HG03469 (cell line): ENCODE measurements at regions not wholly inside any gene's neighbourhood (a gene's known extent, or its start where the extent isn't known, plus 50 kb on each side); places are given as distances from the start of the nearest gene placed in this dataset.

ENCODE experiments used
- ATAC-seq: cut with Tn5 transposase; IDR thresholded peaks from one replicate; pipeline ENCODE4 v1.9.1; 2021; ENCODE audit warnings: mild to moderate bottlenecking, moderate library complexity, moderate number of reproducible peaks; ENCODE audit not compliant: unreplicated experiment

DNA sequence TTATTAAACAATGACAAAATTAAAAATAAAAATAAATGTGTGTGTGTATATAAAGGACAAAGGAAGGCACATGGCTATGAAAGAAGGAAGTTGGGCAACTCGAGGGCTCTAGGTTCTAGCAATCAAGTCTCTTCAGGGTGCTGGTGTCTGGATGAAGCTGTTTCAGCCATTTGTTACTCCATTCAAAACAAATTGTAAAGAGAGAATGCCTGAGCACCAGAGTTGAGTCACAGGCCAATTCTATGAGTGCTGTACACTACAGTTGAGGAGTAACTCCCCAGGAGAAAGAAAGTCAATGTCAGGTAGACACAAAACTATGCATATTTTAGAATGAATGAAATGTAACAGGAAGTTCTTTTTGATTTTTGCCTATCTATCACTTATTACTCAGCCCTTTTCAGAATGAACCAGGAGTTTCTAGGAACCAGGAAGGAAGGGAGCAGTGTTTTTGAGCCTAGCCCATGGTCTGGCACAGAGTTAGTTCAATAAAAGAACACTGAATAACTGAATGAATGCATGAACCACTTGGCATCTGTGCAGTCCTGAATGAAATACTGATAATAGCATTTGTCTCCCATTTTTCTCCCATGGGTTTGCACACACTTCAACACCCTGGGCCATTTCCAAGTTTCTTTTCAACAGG, 151.7 kb upstream of the CPEB2 start:
- ATAC-seq, result no peak

DNA sequence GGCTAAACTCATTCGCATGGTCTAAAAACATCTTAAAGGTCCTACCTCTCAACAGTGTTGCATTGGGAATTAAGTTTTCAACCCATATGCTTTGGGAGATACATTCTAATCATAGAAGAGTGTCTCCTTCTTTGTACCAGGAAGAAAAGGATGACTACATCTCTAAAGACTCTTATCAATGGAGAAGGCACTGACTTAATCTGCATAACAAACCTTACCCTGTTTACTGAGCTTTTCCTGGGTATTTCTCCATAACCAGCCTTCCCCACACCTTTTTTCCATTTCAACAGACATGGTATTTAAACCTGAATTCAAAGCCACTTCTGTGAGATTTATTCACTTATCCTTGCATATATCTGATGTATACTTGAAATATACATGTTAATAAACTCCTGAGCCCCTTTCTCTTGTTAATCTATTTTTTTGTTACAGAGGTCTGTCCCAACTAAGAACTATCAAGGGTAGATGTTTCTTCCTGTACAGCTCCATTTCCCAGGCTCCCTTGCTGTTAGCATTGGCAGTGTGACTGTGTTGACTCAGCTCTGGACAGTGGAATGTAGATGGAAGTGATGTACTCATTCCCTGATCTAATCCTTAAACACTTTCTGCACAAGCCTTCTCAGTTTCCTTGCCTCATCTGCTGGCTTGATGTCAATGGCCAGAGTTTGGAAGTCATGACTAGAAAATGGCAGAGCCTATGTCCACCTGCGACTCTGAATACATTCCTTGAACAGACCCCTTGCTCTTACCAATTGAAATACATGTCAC, 148.9 kb upstream of the CPEB2 start:
- ATAC-seq, result no peak

DNA sequence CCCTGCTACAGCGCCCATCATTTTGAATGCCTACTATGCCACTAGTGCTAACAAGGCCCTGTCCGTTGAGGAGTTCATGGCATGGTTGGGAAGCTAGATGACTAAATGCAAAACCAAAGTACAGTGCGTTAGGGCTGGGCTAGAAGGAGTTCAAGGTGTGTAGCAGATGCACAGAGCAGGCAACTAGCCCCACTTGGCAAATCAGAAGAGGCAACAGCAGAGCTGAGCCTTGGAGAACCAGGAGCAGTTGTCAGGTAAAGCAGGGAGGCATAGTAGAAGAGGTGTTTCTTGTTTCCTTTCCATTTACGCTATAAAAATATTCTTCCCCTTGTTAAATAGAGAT, 146.6 kb upstream of the CPEB2 start:
- ATAC-seq, result no peak

- peak; percentile 98 for ATAC-seq
Observed at GRCh38 chr4:14856062-14856933, 146.0 kb upstream of the CPEB2 start.

GRCh38 chr4:14856934-14857235, 145.4 kb upstream of the CPEB2 start:
- ATAC-seq, result no peak

DNA sequence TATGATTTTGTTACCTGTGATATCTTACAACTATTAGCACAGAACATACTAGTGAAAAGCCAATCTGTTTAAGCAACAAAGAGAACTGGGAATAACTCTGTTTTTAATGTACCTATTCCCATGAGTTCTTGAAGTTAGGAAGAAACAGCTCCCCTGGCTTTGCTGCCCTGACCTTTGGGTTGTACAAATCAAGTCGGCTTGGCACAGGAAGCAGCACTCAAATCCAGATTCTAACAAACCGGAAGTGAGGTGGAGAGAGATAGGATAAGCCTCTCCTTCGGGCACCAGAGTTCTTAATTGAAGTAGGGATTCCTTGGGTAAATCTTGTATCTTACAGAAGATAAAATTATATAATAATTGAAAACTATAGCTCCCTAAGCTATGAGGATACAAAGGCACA, 144.8 kb upstream of the CPEB2 start:
- no peak for ATAC-seq

DNA sequence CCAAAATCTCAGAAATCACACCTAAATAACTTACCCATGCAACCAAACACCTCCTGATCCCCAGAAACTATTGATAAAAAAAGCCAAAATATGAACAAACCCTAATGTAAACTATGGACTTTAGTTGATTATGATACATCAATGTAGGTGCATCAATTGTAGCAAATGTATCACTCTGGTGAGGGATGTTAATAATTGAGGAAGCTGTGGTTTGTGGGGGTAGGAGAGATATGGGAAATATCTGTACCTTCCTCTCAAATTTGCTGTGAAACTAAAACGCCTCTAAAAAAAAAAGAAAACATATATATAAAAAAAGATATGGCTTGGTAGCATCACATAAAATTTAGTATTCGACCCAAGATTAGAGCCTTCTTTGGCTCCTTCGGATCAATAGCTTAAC, 144.3 kb upstream of the CPEB2 start:
- no peak for ATAC-seq

- no peak for ATAC-seq
Observed at GRCh38 chr4:14862891-14863290, 139.4 kb upstream of the CPEB2 start.

- no peak for ATAC-seq
Observed at GRCh38 chr4:14863418-14864364, 138.6 kb upstream of the CPEB2 start.

- ATAC-seq, result no peak
Observed at GRCh38 chr4:14864365-14865030, 137.8 kb upstream of the CPEB2 start.

GRCh38 chr4:14865031-14865366, 137.3 kb upstream of the CPEB2 start:
- no peak for ATAC-seq

GRCh38 chr4:14865804-14866203, 136.5 kb upstream of the CPEB2 start:
- no peak for ATAC-seq

DNA sequence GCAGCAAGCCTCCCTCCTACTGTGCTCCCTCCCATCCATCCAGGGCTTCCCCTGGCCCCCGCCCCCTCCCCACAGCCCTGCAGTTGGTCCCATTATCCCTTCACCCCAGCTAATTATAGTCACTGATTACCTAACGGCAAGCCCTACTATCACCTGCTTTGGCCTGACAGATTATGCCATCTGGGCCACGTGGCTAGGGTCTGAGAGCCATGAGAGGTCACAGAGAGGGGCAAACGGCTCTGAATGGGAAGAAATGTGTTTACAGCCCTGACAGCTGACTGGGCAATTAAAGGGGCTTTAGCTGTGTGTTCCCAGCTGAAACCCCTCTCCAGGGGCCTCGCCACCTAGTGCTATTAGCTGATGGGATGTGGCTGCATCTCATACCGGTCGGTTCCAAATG, 134.4 kb upstream of the CPEB2 start:
- ATAC-seq, result no peak

- no peak for ATAC-seq
Observed at GRCh38 chr4:14868426-14869395, 133.6 kb upstream of the CPEB2 start.

GRCh38 chr4:14871676-14872430, 130.4 kb upstream of the CPEB2 start:
- no peak for ATAC-seq

- no peak for ATAC-seq
Observed at GRCh38 chr4:14874990-14875389, 127.3 kb upstream of the CPEB2 start.

DNA sequence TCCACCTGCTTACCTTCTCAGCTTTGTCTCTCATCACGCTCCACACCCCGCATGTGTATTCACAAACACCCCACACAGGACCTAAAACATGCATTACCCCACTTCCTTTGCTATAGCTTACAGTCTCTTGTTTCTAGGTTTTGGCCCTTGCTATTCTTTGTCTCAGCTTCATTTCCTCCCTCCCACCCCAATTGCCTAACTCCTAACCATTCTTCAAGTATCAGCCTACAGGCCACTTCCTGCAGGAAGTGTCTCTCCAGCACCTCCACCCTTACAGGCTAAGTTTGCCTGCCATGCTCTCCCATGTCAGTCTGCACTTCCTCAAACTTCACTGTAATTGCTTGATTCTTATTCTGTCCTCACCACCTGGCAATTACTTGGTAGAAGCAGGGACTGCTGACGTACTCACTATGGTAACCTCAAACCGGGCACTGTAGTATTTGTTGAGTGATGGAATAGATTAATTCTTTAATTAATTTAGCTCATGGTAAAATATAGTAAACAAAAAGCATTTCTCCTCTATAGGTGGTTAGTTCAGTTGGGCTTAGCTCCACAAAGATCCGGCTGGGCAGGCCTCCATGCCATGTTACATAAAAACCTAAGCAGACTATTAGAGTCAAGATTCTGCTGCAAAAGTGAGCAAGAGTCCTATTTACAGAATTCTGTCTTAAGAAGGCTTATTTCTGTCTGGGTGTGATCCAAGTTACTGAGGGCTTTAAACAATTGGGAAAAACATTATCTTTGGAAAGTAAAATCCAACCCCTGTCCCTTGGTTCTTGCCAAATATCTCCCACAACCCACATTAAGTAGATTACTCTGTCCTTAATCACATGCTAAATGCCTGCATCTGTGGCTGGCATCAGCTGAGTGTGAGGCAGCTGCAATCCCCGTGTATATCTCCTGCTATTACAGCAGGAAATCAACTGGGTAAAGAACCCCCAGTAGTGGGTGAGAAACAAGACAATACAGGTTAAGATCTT, 124.7 kb upstream of the CPEB2 start:
- ATAC-seq, result peak; percentile 42
